GM12873 (cell line): ENCODE measurements at regions not wholly inside any gene's neighbourhood (a gene's known extent, or its start where the extent isn't known, plus 50 kb on each side); places are given as distances from the start of the nearest gene placed in this dataset.

Experiments used
- TF ChIP-seq, protein P1 (sequence below): IDR thresholded peaks from 2 replicates; pipeline ENCODE4 v1.5.1; 2012; ENCODE audit warnings: low read depth, mild to moderate bottlenecking, moderate library complexity, low read length, control low read depth; ENCODE audit not compliant: insufficient read depth; ENCODE audit errors: missing control alignments

GRCh38 chr7:45454771-45455170 is 119.4 kb upstream of the ADCY1 start:
- TF ChIP-seq, protein P1, sequence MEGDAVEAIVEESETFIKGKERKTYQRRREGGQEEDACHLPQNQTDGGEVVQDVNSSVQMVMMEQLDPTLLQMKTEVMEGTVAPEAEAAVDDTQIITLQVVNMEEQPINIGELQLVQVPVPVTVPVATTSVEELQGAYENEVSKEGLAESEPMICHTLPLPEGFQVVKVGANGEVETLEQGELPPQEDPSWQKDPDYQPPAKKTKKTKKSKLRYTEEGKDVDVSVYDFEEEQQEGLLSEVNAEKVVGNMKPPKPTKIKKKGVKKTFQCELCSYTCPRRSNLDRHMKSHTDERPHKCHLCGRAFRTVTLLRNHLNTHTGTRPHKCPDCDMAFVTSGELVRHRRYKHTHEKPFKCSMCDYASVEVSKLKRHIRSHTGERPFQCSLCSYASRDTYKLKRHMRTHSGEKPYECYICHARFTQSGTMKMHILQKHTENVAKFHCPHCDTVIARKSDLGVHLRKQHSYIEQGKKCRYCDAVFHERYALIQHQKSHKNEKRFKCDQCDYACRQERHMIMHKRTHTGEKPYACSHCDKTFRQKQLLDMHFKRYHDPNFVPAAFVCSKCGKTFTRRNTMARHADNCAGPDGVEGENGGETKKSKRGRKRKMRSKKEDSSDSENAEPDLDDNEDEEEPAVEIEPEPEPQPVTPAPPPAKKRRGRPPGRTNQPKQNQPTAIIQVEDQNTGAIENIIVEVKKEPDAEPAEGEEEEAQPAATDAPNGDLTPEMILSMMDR, result no peak

DNA sequence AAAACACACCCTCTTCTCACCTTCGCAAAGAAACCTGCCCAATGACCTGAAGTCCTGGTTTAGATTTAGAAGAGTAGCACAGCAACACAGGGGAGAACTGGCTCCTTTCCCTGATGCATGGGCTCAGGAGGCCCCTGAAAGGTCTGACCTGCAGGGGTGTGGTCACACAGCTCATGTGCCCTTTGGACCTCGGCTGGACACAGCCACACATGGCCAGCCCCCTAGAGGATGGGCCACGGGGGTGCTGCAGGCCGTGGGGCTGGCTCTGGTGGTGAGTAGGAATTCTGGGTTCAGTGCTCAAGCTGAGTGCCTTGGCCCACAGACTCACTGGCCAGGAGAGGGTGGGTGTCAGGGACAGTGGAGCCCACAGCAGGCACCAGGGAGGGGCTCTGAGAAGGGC is 118.5 kb upstream of the ADCY1 start:
- TF ChIP-seq, protein P1, result no peak

- TF ChIP-seq, protein P1, result no peak
Measured at GRCh38 chr7:45456105-45456504, 118.1 kb upstream of the ADCY1 start.

DNA sequence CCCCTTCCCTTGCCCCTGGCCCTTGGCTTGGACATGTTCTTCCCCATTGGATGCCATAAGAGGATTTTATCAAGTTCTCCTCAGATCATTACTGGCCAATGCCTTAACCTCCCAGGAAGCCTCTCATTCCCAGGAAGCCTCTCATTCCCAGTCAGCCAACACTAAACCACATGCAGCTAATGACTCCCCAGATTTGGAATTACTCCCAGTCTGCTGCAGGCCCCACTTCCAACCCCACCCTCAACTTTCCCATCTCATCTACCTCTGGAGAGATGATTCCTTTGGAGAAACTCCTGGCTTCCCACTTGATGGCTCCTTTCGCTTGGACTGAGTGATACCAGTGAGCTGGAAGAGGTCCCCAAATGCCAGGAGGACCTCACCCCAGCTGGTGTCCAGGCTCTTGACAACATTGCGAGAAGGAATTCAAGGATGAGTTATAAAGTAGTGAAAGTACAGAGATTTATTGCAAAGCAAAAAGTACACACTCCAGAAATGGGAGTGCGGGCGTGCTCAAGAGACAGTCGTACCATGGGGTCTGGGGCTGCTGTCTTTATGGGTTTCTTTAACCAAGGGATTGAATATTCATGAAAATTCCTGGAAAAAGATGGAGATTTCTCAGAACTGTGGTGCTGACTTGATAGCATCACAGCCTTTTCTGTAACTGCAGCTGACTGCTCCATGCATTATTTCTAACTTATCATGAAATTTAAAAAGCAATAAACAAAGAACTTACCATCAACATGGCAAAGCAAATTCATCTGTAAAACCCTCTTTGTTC is 117.2 kb upstream of the ADCY1 start:
- TF ChIP-seq, protein P1, result no peak

DNA sequence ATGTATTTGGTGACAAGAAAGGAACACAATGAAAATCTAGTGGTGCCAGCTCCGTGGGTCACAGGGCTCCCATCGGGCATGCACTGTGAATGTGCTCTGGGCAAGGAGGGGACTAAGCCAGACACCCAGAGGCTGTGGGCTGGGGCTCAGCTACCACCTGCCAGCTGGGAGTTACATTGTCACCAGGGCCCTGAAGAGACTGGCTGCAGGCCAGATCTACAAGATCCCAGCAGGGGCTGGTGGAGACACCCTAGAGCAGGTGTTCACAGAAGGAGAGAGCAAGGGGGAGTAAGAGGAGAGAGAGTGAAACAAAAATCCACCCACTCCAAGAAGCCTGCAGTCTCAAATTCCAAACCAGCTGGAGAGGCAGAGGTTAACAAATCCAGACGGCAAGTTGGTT is 116.6 kb upstream of the ADCY1 start:
- TF ChIP-seq, protein P1, result no peak

GRCh38 chr7:45459476-45459875 is 114.7 kb upstream of the ADCY1 start:
- TF ChIP-seq, protein P1, result no peak

- TF ChIP-seq, protein P1, result no peak
Measured at GRCh38 chr7:45460379-45460778, 113.8 kb upstream of the ADCY1 start.
